ENCODE measurements at regions not wholly inside any gene's neighbourhood (a gene's known extent, or its start where the extent isn't known, plus 50 kb on each side); places are given as distances from the start of the nearest gene placed in this dataset.

GRCh38 chr9:2317591-2317990 lies 302.4 kb downstream of the SMARCA2 start:
- no peak for DNase-seq

DNA sequence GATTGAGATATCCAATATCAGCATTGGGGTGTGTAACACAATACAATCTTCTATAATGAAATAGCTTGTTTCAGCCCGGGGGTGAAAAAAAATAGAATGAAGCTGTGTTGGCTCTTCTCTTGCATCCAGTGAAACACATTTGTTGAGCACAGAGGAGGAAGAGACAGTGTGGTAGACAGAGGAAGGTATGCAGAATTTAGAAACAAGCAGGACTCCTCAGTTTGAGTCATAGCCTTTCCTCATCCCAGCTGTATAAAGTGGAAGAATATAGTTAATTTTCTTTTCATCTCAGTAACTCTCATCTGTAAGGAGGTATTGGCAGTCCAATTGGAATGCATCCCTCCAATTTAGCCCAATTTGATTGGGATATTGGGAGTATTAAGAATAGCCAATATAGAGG lies 302.2 kb upstream of the VLDLR start:
- no peak for DNase-seq

DNA sequence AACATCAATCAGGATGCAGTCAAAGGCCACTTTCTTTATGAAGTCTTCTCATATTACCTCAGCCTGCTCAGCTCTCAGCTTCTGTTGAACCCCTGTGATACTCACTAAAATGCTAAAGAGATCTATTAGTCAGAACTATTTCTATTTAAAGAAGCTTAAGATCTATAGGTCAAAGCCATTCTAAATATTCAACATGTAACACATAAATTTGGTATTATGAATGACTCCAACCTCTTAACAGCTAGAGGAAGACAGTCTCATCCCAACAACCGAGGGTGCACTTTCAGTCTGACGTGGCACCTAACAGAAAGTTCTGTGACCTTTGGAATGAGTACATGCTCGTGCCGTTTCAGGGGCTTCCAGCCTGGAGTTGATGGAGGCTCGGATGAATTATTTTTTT lies 301.5 kb upstream of the VLDLR start:
- no peak for DNase-seq

DNA sequence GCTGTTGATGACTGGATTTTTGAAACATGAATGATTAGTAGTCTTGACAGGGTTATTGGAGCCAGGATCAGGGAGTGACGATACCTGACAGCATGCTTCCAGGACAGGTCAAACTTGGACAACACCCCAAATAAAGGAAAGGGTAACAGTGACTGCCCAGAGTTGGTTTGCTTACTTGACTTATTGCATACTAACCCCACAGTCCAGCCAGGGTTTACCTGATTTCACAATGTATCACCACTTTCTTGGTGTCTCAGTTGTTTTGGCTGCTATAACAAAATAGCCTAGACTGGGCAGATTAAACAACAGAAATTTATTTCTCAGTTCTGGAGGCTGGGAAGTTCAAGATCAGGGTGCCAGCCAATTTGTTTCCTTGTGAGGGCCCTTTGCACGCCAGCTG lies 301.0 kb upstream of the VLDLR start:
- no peak for DNase-seq

GRCh38 chr9:2321523-2322148 lies 300.0 kb upstream of the VLDLR start:
- no peak for DNase-seq

GRCh38 chr9:2324742-2325141 lies 296.8 kb upstream of the VLDLR start:
- no peak for DNase-seq

GRCh38 chr9:2332663-2333062 lies 288.9 kb upstream of the VLDLR start:
- DNase-seq: no peak

- DNase-seq: no peak
Measured at GRCh38 chr9:2335260-2335659, 286.3 kb upstream of the VLDLR start.

- peak; percentile 12 for DNase-seq
Measured at GRCh38 chr9:2336055-2336454, 285.5 kb upstream of the VLDLR start.

GRCh38 chr9:2337131-2337530 lies 284.5 kb upstream of the VLDLR start:
- no peak for DNase-seq

DNA sequence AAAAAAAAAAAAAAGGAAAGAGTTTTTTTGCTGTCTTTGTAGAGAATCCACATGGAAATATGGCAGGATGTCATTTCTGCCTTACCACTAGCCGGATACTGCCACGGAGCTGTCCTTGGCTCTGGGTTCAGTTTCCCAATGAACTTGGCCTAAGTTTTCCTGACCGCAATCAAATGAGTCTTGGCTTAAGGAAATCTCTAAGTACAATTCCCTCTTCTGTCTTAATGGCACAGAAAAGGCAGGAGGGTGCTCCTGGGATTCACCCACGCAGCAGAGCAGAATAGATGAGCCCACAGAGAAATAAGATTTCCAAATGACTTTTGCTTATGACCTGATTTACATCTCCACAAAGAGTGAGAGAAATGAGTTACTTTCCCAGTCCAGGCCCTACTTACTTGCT lies 284.0 kb upstream of the VLDLR start:
- no peak for DNase-seq

GRCh38 chr9:2338777-2339365 lies 282.7 kb upstream of the VLDLR start:
- no peak for DNase-seq

DNA sequence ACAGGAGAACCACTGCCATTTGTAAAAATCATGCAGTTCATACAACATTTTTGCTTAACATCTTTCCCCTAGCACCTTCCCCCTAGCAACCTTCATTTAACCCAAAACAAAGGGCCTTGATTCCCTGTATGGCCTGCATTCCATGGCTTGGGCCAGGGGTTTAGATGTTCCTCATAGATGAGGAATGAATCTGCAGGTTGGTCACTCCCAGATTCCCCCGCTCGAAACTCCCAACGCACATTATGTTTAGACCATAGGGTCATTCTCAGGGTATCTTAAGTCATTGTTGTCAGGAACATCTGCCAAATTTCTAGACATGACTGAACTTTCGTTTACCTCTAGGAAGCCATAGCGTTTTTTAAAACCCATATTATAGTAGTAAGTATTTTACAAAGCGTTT lies 282.2 kb upstream of the VLDLR start:
- DNase-seq: no peak

DNA sequence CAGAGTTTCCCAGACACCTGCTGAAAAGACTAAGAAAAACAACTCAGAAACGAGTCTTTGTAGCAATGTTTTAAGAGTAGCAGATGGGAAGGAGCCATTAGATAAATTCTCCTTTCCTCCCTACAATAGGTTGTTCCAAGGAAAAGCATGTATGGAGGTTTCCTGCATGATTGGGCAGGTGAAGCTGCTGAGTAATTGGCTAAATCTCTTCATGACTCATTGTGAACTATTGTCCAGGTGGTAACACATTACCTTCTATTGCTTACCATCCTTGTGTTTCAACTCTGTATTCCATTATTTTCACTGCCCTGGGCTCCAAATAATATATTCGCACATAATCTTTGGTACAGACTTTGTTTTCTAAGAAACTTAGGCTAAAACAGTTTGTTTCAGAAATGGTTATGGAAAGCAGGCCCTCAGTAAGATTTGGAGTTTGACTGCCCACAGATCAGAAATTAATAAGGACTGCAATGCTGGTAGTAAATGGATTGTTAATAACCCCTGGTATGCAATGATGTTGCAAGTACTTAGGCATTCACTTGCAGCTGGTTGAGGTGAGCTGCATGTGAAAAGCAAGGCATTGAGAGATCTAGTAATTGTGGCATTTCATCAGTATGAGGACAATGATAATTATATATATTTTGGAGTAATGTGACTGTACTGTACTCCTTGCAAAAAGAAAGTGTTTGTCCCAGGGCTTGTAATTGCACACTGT lies 281.4 kb upstream of the VLDLR start:
- DNase-seq: no peak

DNA sequence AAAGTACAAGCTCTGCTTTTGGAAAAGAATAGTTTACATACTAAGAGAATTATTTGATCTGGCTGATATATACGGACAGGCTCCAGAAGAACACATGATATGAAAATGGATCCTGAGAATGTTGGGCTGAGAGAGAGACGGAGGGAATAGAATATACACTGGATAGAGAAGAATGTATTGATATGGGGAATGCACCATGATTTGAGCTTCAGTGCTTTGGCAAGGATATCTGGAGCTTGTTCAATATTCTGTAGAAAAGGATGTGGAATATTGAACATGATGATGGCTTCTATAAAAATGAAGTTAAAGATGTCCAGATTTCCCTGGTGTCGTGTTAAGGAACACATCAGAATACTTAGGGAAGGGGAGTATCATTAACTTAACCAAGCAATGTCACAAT lies 280.5 kb upstream of the VLDLR start:
- no peak for DNase-seq

DNA sequence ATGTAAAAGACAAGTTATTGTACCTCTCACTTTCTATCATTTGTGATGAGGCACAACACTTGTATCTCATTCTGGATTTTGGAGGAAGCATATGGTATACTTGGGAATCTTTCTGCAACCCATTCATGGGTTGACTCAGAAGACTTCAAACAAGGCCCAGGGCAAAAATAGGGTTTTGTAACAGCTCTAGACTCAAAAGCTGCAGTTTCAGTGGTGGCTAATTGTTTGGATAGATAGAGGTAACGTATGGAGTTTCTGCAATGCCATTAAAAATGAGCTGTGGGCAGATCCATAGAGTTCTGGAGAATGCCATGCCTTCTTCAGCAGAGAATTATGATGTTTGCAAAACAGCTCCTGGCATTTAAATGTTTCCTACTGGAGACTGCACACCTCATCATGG lies 279.6 kb upstream of the VLDLR start:
- DNase-seq: no peak

GRCh38 chr9:2343756-2344155 lies 277.8 kb upstream of the VLDLR start:
- DNase-seq: no peak

DNA sequence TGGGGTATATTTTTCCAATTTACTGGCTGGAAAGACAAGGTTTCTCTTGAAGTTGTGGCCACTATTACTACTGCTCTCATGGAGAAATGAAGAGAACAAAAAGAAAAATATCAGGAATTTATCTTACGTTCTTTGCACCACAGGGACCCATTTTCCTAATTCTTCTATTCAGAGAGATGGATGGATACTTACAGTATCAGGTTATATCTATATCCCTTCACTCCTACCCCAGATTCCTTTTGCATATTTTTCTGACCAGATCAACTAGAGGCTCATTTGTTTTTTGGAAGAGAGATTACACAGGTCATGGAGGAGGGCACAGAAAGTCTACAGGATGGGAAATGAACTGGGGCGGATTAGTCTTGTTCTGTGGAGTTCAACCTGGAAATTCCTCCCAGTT lies 277.2 kb upstream of the VLDLR start:
- no peak for DNase-seq

- DNase-seq: no peak
Measured at GRCh38 chr9:2345013-2345412, 276.6 kb upstream of the VLDLR start.

DNA sequence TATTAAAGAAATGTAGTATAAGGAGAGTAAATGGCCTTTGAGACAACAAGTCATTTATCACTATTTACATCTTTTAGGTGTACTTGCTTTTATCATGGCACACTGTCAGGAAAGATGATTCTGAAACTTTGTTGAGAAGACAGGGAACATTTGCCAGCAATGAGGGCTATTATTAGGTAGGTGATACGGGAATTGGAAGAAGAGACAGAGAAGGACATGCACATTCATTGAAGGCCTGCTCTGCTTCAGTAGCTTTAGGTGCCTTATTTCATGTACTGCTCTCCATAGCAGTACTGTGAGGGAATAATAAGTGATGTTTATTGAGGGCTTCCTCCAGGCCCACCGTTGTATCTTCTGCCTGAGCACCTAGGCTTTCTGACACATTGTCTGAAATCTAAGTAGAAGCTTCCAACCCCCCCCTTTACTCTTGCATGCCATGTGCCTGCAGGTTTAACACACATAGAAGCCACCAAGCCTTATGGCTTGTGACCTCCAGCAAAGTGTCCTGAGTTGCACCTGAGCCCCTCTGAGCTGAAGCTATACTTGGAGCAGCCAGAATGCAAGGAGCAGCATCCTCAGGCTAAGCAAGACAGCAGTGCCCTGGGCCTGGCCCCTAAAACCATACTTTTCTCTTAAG lies 275.2 kb upstream of the VLDLR start:
- DNase-seq: no peak

DNA sequence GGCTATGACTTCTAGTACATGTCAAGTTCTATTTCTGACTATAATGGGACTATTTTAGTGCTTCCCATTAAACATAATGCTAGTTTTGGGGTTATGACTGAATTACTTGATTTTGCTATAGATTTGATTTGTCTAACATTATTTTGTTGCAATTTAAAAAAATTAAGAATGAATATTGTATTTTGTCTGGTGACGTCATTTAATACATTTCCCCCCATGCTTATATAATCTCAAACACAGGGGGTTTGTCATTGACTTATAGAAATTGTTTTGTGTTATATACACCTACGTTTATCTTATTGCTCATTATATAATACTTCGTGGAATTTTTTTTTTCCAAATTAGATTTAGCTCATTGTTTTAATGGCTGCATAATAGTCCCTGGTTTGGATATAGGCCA lies 270.3 kb upstream of the VLDLR start:
- no peak for DNase-seq

GRCh38 chr9:2354216-2354615 lies 267.4 kb upstream of the VLDLR start:
- no peak for DNase-seq

DNA sequence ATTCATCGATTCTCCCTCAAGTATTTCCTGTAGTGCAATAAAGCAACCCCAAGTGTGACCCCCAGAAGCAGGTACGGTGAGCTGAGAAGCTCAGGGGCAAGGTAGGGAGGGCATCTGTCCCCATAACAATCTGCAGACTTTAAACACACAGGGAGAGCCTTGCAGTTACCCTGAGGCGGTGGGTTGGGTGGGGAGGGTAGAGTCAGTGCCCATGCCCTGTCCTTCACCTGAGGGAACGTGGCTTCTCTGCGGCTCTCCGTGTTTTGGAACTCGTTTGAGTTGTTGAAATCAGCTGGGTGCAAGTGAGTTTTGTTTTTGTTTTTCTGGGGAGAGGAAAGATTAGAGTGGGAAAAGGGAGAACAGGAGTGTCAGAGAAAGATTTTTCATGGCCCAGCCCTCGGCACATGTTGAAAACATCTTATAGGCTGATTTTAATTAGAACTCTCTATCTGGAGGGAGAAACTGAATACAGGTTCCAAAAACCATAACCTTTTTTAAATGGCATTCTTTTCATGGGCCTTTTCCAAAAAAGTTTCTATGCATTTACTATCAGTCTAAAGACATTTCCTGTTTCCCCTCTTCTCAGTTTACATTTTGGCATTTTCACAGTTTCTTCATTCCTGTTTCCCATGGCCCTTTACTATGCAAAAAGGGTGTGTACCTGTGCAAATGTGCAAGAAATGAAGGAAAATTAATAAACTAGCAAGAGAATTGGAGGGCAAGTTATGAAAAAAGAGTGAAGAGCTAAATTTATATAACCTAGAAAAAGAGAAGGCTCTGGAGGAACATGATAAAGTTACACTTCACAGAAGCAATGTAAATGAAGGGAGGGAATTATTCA lies 266.5 kb upstream of the VLDLR start:
- no peak for DNase-seq
